Muscle of arm (tissue), 1 donor: ENCODE measurements at regions not wholly inside any gene's neighbourhood (a gene's known extent, or its start where the extent isn't known, plus 50 kb on each side); places are given as distances from the start of the nearest gene placed in this dataset.
"Not testable (repeated sequence)": the region's sequence is repeated elsewhere in the genome, so short reads cannot be mapped to it uniquely, and the experiment has no call there.

Experiments used
- DNase-seq: peaks from one replicate; pipeline ENCODE4 v3.0.0-alpha.2; 2013

GRCh38 chr5:38148021-38148625 is 110.2 kb upstream of the EGFLAM start:
- DNase-seq = no peak

DNA sequence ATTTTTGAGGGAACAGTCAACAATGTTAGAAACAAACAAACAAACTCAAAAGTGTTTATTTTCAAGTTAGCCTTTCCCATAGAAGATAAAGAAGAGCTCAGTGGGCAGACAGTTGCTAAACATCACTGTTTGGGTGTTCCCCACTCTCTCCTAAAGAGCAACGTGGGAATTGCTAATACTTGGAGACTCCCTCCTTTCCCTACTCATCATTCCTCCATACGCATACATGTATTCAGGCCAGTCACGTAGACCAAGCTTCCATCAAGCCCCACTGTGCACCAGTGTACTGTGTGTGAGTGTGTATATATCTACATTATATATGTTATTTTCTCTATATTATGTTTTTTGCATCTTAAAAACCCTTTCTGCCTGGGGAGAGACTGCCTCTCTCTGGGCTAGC is 115.0 kb upstream of the EGFLAM start:
- no peak for DNase-seq

DNA sequence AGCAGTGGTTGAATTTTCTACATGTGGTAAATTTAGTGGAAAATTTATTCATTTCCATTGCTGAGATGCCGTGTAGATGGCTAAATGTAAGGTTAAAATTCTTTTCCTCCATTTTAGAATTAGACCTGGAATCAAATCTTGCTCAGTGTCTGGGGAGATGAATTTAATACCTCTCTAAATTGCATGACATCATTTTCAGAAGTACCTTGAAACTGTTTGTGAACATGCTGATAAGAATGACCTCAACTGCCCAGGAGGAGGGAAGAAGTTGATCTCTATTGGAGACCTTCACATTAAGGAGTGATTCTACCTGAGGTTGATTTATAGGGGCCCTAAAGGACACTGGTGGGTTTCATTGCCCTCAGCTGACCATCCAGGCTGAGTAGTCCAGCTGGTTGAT is 116.7 kb upstream of the EGFLAM start:
- no peak for DNase-seq

DNA sequence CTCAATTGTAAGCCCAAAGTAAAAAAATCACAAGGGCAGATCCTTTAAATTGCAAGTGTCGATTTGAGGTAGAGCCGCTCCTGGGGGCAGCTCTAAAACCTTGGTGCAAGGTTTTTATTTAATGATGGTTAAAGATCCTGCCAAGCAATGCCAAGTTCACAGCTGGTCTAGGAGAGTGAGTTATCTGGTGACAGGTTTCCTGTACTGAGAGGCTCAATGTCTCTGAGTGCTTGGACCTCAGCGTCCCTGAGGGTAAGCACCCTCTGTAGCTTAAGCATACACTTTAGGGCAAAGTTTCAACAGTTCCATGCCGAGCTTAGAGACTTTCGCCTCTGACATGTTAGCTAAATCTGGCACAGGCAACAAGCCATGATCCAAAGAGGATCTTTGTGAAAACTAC is 119.8 kb upstream of the EGFLAM start:
- DNase-seq = no peak

- DNase-seq = no peak
Observed at GRCh38 chr5:38135486-38136039, 122.8 kb upstream of the EGFLAM start.

DNA sequence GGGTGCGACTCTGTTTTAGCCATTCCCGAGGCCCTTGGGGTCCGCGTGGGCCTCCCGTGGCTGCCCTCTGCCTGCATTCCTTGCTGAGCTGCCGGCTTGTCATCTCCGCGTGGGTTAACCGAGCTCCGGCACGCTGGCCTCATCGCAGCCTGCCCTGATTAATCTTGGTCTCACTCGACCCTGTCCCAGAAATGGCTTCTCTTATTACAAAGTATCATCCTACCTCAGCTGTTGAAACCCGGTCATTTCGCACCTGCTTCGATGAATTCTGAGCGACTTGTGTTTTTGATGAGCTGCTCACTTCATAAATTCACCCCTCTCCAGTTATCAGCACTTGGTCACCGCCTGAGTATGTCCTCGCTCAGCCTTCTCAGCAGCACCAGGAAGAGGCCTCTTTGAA is 123.5 kb upstream of the EGFLAM start:
- no peak for DNase-seq

DNA sequence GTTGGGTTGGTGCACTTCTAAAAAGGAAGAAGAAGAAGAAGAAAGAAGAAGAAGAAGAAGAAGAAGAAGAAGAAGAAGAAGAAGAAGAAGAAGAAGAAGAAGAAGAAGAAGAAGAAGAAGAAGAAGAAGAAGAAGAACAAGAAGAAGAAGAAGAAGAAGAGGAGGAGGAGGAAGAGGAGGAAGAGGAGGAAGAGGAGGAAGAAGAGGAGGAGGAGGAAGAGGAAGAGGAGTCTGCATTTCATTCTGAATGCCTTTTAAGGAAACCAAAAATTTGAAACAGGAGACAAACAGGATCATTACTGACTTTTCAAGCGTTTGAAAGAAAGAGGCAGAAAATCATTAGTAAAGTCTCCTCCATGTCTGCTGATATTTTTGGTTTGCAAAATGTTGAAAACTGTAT is 124.1 kb upstream of the EGFLAM start:
- not testable (repeated sequence) for DNase-seq

DNA sequence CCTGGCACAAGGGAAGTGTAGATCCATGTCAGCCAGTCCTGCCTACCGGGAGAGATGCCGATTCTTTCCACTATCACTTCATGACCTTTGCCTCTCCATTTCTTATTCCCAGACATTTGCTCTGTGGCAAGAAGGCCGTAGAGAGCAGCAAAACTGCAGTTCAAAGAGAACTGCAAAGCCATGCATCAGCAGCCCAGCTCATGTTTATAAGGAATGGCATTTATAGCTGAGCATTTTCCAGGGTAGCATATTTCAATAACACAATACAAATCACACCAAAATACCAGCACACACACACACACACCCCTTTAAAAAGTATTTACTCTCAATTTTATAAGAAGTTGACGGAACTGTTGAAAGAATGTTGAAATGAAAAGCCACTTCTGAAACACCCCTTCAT is 126.7 kb upstream of the EGFLAM start:
- DNase-seq = no peak

DNA sequence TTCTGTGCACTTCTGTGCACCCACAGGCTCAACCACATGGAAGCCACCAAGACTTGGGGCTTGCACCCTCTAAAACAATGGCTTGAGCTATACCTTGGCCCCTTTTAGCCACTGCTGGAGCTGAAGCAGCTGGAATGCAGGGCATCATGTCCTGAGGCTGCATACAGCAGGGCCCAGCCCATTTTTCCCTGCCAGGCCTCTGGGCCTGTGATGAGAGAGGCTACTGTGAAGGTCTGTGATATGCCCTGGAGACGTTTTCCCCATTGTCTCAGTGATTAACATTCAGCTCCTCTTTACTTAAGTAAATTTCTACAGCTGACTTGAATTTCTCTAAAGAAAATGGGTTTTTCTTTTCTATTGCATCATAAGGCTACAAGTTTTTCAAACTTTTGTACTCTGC is 134.0 kb upstream of the EGFLAM start:
- DNase-seq = no peak

GRCh38 chr5:38121420-38121819 is 136.9 kb upstream of the EGFLAM start:
- no peak for DNase-seq

DNA sequence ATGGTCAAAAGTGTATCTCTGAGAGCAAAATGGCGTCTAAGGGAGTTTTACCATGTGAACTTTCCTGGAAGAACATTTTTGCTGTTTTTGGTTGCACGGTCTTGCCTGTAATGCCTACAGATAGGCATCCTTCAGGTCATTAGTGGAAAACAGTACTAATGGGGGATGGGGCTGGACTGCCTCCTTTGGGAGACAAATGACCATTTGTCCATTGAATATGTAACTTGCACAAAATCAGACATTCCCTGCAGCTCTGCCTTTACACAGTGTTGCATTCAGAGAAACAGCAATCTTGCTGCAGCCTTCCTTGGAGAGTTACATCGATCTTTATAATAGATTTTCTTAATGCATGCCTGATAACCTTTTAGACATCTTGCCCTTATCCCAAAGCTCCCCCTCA is 138.5 kb upstream of the EGFLAM start:
- DNase-seq = no peak

- no peak for DNase-seq
Observed at GRCh38 chr5:38117784-38118479, 140.4 kb upstream of the EGFLAM start.

GRCh38 chr5:38115318-38115827 is 143.0 kb upstream of the EGFLAM start:
- no peak for DNase-seq

DNA sequence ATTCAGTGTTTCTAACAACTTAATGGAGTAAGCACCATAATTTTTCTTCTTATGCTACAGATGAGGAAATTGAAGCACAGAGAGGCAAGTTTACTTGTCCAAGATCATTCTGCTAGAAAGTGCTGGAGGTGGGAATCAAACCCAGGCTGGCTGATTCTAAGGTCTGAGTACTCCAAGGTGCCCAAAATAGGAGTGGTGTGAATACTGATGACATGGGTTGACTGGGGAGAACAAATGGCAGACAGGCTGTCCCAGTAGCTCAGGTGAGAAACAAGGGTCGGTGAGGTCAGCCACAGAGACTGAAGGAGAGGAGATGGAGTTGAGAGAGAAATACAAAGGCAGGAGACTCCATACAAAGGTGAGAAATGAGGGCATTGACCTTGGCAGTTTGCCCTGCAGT is 144.5 kb upstream of the EGFLAM start:
- no peak for DNase-seq

DNA sequence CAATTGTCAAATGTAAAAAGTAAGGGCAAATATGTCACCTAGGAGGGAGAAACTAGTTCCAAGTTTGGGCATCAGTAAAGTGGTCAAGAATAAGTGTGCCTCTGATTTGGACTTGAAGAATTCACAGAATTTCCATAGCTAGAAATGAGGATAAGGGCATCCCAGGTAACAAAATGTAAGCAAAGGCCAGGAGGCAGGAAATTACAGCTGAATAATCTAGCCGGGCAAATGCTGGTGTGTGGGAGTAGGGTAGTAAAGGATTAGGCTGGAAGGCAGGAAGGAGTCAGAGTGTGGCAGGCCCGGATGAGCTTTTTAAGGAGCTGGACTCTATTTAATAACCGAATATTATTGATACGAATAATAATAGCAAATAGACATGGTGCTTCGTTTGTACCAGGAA is 144.9 kb upstream of the EGFLAM start:
- DNase-seq = no peak

GRCh38 chr5:38112938-38113337 is 145.4 kb upstream of the EGFLAM start:
- DNase-seq = no peak

GRCh38 chr5:38110130-38110529 is 148.2 kb upstream of the EGFLAM start:
- DNase-seq = no peak

- no peak for DNase-seq
Observed at GRCh38 chr5:38107096-38107495, 151.3 kb upstream of the EGFLAM start.

- DNase-seq = no peak
Observed at GRCh38 chr5:38105801-38106200, 152.6 kb upstream of the EGFLAM start.

DNA sequence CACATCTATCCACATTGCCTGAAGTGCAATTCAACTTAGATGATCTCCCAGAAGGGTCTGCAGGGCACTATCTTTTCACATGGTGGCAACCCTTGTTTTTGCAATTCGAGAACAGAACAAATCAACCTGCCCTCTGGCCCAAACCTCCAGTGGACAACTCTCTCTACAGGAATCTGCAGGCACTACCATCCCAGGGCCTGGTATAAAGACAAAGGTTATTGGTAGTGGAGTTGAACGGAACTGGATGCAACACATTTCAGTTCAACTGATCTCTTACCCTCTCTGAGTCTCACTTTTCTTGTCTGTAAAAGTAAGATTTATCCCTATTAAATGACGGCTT is 153.2 kb upstream of the EGFLAM start:
- DNase-seq = no peak

DNA sequence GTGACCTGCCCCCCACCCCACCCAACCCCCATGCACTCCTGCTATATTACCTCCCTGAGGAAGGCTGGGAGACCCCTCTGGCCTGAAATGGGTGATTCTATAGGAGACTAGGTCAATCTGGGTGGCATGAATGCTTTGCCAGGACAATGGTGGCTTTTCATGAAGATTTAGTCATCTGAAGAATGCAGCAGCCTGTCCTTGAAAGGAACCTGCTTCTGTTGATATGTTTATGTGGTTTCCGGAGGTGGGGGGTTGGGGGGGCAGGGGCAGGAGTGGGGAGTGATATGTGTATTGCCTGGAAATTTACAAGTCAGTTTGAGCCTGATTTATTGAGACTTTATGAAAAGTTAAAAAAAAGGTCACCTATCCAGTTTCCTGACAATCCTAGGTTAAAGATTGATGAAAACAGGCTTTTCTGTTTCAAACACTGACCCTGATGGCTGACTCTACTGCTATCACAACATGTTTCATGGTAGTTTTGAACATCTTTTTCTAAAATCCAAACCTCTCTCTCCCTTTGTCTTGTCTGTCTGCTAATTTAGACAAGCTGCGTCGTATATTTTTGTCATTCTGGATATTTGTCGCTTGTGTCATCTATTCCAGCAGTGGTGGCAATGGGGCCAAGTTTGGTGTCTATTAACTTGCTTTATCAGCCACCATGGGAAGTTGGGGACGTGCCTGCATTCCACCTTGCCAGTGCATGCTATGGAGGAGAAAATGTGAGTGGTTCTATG is 153.7 kb upstream of the EGFLAM start:
- no peak for DNase-seq

GRCh38 chr5:38101897-38102296 is 156.5 kb upstream of the EGFLAM start:
- no peak for DNase-seq
